Astrocyte (in vitro differentiated cells and primary cell): ENCODE measurements at regions not wholly inside any gene's neighbourhood (a gene's known extent, or its start where the extent isn't known, plus 50 kb on each side); places are given as distances from the start of the nearest gene placed in this dataset.

ENCODE experiments used
- CTCF ChIP-seq: IDR thresholded peaks from 2 replicates; pipeline ENCODE4 v1.5.1; 2011; ENCODE audit warnings: low read depth, mild to moderate bottlenecking, inconsistent platforms, low read length, moderate library complexity; ENCODE audit not compliant: insufficient read depth
- EZH2 ChIP-seq: IDR thresholded peaks from 2 replicates; pipeline ENCODE4 v1.6.1; 2012; ENCODE audit warnings: mild to moderate bottlenecking, low read length, inconsistent platforms; ENCODE audit not compliant: insufficient read depth

- TF ChIP-seq CTCF (no peak), EZH2 (no peak)
Observed at GRCh38 chr2:230643576-230644291, 68.9 kb upstream of the CAB39 start.
